Upper lobe of left lung (tissue), 4 donors: ENCODE measurements at regions not wholly inside any gene's neighbourhood (a gene's known extent, or its start where the extent isn't known, plus 50 kb on each side); places are given as distances from the start of the nearest gene placed in this dataset.

Experiments used
- CTCF ChIP-seq, 6 experiments: fragments of 450-650 bp in 4 of 6; fragments of 200-600 bp in 2 of 6; sonication (generic) in 2 of 6; IDR thresholded peaks; one replicate each; pipeline ENCODE4 v1.5.1; 2016 to 2019; ENCODE audit warnings: antibody characterized with exemption in 6 of 6
- EP300 ChIP-seq, 4 donors: sonication (generic); formaldehyde crosslinking; IDR thresholded peaks; one replicate each; pipeline ENCODE4 v1.5.1; 2017; ENCODE audit warnings: antibody characterized with exemption in 4 of 4, control low read depth in 2 of 4
- POLR2A ChIP-seq, 4 donors: fragments of 450-650 bp; IDR thresholded peaks; one replicate each; pipeline ENCODE4 v1.5.1; 2016 to 2017; ENCODE audit warnings: antibody characterized with exemption in 4 of 4, mild to moderate bottlenecking in 2 of 4
- POLR2AphosphoS5 ChIP-seq, 2 donors: sonication (generic); formaldehyde crosslinking; IDR thresholded peaks; one replicate each; pipeline ENCODE4 v1.5.1; 2017; ENCODE audit warnings: antibody characterized with exemption in 2 of 2

GRCh38 chr5:163760498-163760897, 255.1 kb downstream of the MAT2B start:
- TF ChIP-seq CTCF (IDR thresholded peaks at IDR 0.05) (no peak), EP300 (IDR thresholded peaks at IDR 0.05) (peak in 3 of 4 donors; percentile 40 to 84 (median 45)), POLR2AphosphoS5 (IDR thresholded peaks at IDR 0.05) (peak in 1 of 2 donors; percentile 85), POLR2A (IDR thresholded peaks at IDR 0.05) (no peak)
